GM12873 (cell line): ENCODE measurements at regions not wholly inside any gene's neighbourhood (a gene's known extent, or its start where the extent isn't known, plus 50 kb on each side); places are given as distances from the start of the nearest gene placed in this dataset.

ENCODE experiments used
- TF ChIP-seq, protein P1 (sequence below): IDR thresholded peaks from 2 replicates; pipeline ENCODE4 v1.5.1; 2012; ENCODE audit warnings: low read depth, mild to moderate bottlenecking, moderate library complexity, low read length, control low read depth; ENCODE audit not compliant: insufficient read depth; ENCODE audit errors: missing control alignments

DNA sequence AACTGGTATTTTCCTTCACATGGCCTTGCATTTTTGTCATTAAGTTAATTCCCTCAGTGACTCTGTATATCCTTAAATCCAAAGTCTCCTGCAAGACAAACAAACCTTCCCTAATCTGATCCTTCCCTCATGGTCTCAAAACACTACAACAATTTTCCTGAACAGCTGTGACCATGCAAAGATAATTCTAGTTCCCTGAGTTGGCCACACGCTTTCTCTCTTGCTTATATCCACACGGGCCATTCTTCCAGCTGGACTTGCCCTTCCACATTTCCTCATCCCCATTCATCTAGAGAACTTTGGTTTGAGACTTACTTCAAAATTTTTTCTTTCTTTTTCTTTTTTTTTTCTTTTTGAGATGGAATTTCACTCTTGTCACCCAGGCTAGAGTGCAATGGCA is 1590.7 kb downstream of the STIM2 start:
- TF ChIP-seq, protein P1, sequence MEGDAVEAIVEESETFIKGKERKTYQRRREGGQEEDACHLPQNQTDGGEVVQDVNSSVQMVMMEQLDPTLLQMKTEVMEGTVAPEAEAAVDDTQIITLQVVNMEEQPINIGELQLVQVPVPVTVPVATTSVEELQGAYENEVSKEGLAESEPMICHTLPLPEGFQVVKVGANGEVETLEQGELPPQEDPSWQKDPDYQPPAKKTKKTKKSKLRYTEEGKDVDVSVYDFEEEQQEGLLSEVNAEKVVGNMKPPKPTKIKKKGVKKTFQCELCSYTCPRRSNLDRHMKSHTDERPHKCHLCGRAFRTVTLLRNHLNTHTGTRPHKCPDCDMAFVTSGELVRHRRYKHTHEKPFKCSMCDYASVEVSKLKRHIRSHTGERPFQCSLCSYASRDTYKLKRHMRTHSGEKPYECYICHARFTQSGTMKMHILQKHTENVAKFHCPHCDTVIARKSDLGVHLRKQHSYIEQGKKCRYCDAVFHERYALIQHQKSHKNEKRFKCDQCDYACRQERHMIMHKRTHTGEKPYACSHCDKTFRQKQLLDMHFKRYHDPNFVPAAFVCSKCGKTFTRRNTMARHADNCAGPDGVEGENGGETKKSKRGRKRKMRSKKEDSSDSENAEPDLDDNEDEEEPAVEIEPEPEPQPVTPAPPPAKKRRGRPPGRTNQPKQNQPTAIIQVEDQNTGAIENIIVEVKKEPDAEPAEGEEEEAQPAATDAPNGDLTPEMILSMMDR: no peak

- TF ChIP-seq, protein P1: no peak
These were observed 1602.4 kb downstream of the STIM2 start for GRCh38 chr4:28462766-28463700.

DNA sequence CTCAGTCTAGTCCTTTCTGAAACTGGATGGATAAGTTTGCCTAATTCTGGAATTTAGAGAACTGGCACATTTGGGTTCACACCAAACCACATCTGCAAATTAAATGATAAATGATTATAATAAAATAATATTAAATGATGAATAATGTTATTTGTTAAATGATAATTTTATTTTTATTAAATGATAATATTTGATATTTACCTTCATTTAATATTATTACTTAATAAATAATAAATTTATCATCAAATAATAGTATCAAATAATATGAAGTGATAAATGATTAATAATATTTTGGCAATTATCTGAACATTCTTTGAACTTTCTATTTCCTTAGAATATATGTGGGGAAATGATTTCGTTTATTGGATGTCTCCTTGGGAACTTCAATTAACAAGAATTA is 1604.2 kb downstream of the STIM2 start:
- TF ChIP-seq, protein P1: no peak

DNA sequence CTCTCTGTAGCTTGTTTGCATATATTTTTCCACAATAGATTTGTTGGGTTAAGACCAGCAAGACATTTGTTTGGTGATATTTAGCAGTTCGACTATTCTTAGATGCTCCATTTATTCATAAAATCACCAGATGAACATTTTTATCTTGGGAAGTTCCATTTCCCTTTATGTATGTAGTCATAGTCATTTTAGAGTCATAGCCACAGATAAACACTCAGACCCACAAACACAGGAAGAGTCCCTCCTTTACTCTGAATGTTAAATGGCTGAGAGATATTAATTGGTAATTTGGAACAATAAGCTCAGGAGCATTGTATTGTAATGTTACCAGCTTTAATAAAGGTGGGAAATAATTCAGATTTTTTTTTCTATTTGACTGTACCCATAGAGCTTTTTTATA is 1608.7 kb downstream of the STIM2 start:
- TF ChIP-seq, protein P1: no peak

DNA sequence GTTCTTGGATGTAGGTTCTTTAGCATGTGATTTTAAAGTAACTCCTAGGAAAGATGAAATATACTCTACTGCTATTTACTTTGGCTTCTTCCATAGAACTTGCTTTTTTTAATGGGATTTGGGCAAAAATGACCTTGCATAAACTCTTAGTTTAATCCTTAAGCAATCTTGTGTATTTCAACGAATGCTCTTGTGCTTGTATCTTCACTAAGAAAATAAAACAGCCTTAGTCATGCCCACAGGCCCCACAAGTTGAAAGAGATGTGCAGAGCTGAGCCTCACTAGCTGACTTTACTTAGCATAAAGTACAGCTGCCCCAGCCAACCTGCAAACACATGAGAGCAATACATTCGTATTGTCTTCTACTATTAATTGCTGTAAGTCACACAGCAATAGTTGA is 1609.2 kb downstream of the STIM2 start:
- TF ChIP-seq, protein P1: no peak

DNA sequence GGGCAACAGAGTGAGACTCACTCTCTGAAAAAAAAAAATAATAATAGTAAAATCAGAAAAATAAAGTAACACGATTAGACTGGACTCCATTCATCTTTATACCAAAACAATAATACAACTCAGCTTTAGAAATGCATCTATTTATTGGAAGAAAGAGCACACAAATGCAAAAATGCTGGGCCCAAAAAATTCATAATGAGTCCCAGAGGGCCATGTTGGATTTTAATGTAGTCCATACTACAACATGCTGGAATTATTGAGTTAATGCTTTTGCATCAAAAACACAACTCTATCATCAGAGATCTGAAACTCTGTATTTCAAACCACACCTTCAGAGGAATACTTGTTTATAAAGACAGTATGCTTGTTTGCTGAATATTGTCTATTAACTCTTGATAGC is 1614.7 kb downstream of the STIM2 start:
- TF ChIP-seq, protein P1: no peak

- TF ChIP-seq, protein P1: no peak
These were observed 1619.0 kb downstream of the STIM2 start for GRCh38 chr4:28479666-28480065.
